HG03159 (cell line): ENCODE measurements at regions not wholly inside any gene's neighbourhood (a gene's known extent, or its start where the extent isn't known, plus 50 kb on each side); places are given as distances from the start of the nearest gene placed in this dataset.
"Not testable (repeated sequence)": the region's sequence is repeated elsewhere in the genome, so short reads cannot be mapped to it uniquely, and the experiment has no call there.

Experiments
- ATAC-seq: cut with Tn5 transposase; IDR thresholded peaks from one replicate; pipeline ENCODE4 v1.9.1; 2021; ENCODE audit warnings: mild to moderate bottlenecking, moderate library complexity; ENCODE audit not compliant: unreplicated experiment

DNA sequence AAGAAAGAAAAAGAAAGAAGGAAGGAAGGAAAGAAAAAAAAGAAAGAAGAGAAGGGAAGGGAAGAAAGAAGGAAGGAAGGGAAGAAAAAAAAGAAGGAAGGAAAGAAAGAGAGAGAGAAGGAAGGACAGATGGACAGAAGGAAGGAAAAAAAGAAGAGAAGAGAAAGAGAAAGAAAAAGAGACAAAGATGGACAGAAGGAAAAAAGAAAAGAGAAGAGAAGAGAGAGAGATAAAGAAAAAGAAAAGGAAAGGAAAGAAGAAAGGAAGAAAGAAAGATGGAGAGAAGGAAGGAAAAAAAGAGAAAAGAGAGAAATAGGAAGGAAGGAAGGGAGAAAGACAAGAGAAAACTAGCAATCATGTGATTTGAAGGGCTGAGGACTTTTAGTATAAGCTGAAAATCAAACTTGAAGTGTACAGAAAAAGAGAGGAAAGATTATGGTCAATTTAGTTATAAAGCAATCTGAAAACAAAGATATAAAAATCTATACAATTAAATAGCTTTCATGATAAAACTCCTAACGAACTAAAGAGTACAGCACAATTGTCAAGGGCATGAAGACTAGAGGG is 115.3 kb downstream of the LTN1 start:
- ATAC-seq = no peak

DNA sequence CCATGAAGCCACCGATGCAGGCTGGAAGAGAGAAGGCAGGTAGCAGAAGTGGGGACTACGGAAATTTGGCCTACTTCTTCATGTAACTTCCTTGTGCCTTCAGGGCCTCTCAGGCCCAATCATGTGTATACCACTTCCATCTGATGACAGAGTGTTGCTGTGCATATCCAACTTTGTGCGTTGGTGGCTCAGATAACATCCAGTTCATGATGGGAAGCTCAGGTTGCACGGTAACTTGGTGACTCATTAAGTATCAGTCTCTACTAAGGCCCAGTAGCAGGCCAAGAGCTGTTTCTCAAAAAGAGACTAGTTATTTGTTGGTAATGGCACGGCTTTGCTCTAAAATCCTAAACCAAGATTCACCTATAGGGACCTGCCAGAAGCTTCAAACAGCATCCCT is 117.6 kb downstream of the LTN1 start:
- ATAC-seq = no peak

- ATAC-seq = no peak
Observed at GRCh38 chr21:28872218-28872617, 120.5 kb downstream of the LTN1 start.

- no peak for ATAC-seq
Observed at GRCh38 chr21:28871388-28872010, 121.2 kb downstream of the LTN1 start.

- ATAC-seq = no peak
Observed at GRCh38 chr21:28867401-28867800, 125.3 kb downstream of the LTN1 start.

DNA sequence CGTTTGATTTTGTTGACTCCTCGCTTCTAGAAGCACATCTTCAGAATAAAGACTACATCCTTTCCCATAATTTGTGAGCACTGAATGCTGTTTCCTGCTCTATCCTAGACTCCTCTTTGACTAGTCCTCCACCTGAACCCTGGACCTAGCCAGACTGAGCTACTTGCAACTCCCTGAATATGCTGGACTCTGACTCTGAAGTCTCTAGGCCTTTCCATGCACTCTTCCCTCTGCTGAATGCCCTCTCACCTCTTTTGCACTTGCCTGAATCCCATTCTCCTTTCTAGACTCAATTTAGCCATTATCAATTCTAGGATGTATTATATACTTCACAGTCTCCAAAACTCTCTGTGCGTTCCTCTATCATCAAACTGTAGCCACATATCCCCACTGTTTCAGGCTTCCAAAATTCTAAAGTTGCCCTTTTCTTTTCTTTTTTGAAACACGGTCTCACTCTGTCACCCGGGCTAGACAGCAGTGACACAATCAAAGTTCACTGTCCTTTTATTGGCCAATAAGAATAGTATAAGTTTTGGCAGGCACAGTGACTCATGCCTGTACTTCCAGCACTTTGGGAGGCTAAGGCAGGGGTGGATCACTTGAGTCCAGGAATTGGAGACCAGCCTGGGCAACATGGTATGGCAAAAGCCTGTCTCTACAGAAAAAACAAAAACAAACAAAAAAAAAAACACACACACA is 127.0 kb downstream of the LTN1 start:
- no peak for ATAC-seq

GRCh38 chr21:28858424-28858823 is 134.3 kb downstream of the LTN1 start:
- no peak for ATAC-seq

DNA sequence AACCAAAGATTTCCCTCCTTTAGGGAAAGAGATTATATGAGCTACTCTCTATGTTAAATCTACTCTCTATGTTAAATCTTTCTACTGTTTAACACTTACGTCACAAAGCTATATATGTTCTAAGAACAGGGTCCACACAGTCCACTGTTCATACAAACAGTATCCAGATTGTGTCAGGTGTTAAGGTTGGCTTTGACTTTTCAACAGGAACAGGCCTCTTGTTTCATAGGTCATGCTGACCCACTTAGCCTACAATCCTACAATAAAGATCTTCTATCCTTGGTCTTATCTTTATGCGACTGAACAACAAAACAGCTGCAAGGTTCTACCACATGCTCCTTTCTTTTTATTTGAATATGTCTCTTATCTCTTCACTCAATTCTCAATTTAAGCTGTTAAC is 134.9 kb downstream of the LTN1 start:
- no peak for ATAC-seq

DNA sequence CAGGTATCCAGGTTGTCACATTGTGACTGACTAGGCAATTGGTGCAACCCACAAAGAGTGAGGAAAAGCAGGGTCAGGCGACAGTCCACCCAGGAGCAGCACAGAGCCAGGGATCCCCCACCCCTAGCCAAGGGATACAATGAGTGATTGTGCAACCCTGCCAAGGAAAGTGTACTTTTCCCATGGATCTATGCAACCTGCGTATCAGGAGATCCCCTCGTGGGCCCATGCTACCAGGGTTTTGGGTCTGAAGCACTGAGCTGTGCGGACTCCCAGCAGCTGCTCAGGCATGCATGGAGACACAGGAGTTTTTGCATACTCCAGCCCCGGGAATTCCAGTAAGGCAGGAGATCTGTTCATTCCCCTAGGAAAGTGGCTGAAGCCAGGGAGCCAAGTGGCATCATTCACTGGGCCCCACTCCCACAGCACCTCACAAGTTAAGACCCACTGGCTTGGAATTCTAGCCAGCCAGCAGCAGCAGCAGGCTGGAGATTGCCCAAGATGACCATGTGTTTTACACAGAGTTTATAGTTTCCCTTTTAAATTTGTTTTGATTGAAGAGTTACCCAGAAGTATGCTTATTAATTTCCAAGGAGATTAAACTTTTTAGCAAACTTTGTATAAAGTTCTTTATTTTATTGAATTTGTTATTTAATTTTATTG is 136.0 kb downstream of the LTN1 start:
- no peak for ATAC-seq

DNA sequence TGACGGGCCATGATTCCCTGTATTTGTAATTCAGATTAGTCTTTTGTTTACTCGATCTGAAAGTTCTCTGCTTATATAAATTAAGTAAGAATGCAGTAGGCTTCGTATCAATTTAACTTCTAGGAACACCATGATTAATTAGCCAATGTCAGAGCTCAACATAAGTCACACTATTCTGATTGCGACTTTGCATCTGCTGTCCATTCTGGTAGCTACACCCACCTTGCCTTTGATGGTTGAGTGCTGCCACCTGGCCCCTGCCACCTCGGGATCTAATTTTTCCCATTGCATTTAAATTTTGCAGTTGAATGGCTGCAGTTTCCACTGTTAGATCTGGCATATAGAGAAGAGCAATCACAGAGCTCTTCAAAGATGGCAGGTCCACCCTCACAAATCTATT is 140.0 kb downstream of the LTN1 start:
- no peak for ATAC-seq

DNA sequence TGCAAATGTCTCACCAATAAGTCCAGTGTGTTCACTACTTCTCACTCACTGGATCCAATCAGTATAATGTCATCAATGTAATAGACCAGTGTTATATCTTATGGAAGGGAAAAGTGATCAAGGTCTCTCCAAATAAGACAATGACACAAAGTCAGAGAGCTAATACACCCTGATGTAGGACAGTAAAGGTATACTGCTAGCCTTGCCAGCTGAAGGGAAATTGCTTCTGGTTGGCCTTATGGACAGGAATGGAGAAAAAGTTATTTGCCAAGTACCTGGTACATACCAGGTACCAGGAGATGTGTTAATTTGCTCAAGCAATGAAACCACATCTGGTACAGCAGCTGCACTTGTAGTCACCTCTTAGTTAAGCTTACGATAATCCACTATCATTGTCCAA is 141.0 kb downstream of the LTN1 start:
- ATAC-seq = no peak

DNA sequence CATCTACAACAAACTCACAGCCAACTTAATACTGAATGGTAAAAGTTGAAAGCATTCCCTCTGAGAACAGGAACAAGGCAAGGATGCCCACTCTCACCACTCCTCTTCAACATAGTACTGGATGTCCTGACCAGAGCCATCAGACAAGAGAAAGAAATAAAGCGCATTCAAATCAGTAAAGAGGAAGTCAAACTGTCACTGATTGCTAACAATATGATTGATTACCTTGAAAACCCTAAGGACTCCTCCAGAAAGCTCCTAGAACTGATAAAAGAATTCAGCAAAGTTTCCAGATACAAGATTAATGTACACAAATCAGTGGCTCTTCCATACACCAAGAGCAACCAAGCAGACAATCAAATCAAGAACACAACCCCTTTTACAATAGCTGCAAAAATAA is 153.4 kb downstream of the LTN1 start:
- not testable (repeated sequence) for ATAC-seq

- ATAC-seq = not testable (repeated sequence)
Observed at GRCh38 chr21:28837426-28837825, 155.3 kb downstream of the LTN1 start.

DNA sequence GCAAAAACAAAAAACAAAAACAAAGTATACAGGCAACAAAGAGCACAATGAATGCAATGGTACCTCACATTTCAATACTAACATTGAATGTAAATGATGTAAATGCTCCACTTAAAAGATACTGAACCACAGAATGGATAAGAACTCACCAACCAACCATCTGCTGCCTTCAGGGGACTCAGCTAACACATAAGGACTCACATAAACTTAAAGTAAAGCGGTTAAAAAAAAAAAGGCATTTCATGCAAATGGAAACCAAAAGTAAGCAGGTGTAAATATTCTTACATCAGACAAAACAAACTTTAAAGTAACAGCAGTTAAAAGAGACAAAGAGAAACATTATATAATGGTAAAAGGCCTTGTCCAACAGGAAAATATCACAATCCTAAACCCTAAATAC is 156.1 kb downstream of the LTN1 start:
- ATAC-seq = not testable (repeated sequence)

GRCh38 chr21:28834335-28835238 is 158.1 kb downstream of the LTN1 start:
- no peak for ATAC-seq

- no peak for ATAC-seq
Observed at GRCh38 chr21:28833609-28834008, 159.1 kb downstream of the LTN1 start.

DNA sequence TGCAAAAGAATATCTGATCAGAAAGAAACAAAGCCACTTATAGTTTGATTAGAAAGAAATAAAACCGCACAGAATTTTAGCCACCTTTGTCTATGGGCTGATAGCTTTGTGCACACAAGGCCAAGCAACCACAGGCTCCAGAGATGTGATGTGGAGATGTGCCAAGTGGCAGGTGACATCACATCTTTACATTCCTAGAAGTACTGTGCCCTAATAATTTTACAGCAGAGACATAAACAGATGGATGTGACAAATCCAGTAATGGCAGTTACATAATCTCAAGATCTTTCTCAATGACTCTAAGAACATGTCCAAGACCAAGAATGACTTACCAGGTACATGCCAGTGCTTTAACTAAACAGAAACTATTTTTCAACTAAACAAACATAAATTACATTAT is 159.5 kb downstream of the LTN1 start:
- ATAC-seq = no peak

DNA sequence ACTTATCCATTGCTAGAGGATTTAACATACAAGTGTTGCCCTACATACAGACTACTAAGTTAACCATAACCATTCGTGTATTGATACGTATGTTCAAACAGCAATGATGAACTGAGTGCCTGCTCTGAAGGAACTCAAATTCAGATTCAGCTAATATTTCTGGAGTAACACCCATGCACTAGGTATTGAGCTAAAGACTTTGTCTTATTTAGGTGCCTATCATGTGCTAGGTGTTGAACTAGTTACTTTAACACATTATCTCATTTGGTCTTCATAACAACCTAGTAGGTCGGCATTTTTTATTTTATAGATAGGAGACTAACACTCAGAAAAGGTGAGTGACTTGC is 160.0 kb downstream of the LTN1 start:
- no peak for ATAC-seq

DNA sequence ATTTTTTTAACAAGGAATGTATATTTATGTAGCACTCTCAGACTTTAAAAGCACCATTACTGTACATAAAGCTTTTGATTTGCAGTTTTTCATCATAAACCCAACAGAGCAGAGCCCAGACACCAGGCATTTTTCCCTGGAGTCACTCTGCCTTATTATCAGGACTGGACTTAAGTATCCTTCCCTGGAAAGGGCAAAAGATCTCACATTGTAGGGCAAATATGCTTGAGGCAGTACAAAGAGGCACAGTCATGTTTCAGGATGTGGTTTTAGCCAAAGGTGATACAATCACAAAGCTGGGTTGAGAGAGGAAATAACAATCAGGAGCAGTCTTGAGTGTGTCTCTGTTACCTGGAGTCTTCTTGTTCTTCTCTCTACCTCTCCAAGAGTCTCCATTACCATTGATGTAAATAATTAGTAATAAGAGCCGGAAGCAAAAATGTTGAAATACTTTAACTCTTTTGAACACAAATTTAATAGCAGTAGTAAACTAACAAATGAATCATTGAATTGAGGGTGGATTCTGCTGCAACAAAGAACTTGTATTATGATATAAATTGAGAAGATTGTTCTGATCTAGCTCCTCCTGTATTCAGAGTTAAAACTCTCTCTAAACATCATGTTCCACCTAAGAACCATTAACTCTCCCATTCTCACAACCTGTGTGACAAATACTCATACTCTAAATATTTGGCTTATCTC is 160.5 kb downstream of the LTN1 start:
- no peak for ATAC-seq

DNA sequence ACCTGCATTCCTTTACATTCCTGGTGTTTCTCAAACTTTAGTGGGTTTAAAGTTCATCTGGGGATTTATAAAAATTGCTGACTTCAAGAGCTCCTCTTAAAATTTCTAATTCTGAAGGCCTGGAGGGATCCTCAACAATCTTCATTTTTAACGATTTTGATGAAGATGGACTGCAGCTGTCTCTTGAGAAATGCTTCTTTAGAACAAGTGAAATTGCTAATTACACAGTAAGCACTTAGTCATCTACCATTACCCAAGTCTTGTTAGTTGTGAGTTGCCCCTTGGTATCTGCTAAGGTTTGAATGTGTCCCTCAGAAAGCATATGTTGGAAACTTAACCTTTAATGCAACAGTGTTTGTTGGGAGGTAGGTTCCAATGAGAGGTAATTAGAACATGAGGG is 163.7 kb downstream of the LTN1 start:
- ATAC-seq = no peak
